IMR-90 (cell line): ENCODE measurements at regions not wholly inside any gene's neighbourhood (a gene's known extent, or its start where the extent isn't known, plus 50 kb on each side); places are given as distances from the start of the nearest gene placed in this dataset.

ENCODE experiments used
- BHLHE40 ChIP-seq: fragments of 150-350 bp; IDR thresholded peaks from 2 replicates; pipeline ENCODE4 v1.6.1; 2016; ENCODE audit warnings: mild to moderate bottlenecking, low read depth, low read length
- CEBPB ChIP-seq: IDR thresholded peaks from 2 replicates; pipeline ENCODE4 v1.6.1; 2012; ENCODE audit warnings: low read depth, low read length, improper control_type of control experiment
- CHD1 ChIP-seq: IDR thresholded peaks from 2 replicates; pipeline ENCODE4 v1.6.1; 2012; ENCODE audit warnings: low read depth, low read length, improper control_type of control experiment
- ELK1 ChIP-seq: fragments of 150-350 bp; IDR thresholded peaks from 2 replicates; pipeline ENCODE4 v1.6.1; 2016; ENCODE audit warnings: low read depth, mild to moderate bottlenecking, low read length, moderate library complexity, borderline replicate concordance
- MAFK ChIP-seq: IDR thresholded peaks from 2 replicates; pipeline ENCODE4 v1.6.1; 2012; ENCODE audit warnings: low read depth, low read length, improper control_type of control experiment
- MXI1 ChIP-seq: IDR thresholded peaks from 2 replicates; pipeline ENCODE4 v1.6.1; 2012; ENCODE audit warnings: low read depth, mild to moderate bottlenecking, low read length, moderate library complexity, borderline replicate concordance
- POLR2A ChIP-seq: IDR thresholded peaks from 2 replicates; pipeline ENCODE4 v1.6.1; 2012; ENCODE audit warnings: mild to moderate bottlenecking, low read depth, low read length
- RAD21 ChIP-seq: IDR thresholded peaks from 2 replicates; pipeline ENCODE4 v1.6.1; 2012; ENCODE audit warnings: low read length, improper control_type of control experiment
- RFX5 ChIP-seq: IDR thresholded peaks from 2 replicates; pipeline ENCODE4 v1.8.0; 2012; ENCODE audit warnings: low read depth, mild to moderate bottlenecking, low read length, moderate library complexity
- SMC3 ChIP-seq: fragments of 150-350 bp; IDR thresholded peaks from 2 replicates; pipeline ENCODE4 v1.6.1; 2016; ENCODE audit warnings: low read depth, mild to moderate bottlenecking, antibody characterized with exemption, low read length, moderate library complexity
- USF2 ChIP-seq: fragments of 150-350 bp; IDR thresholded peaks from 2 replicates; pipeline ENCODE4 v1.6.1; 2017; ENCODE audit warnings: mild to moderate bottlenecking, antibody characterized with exemption, low read length, low read depth
- TF ChIP-seq, protein P1 (sequence below): conservative IDR thresholded peaks from 2 replicates; pipeline ENCODE4 v1.5.1; 2012; ENCODE audit warnings: mild to moderate bottlenecking, low read depth, low read length, improper control_type of control experiment

DNA sequence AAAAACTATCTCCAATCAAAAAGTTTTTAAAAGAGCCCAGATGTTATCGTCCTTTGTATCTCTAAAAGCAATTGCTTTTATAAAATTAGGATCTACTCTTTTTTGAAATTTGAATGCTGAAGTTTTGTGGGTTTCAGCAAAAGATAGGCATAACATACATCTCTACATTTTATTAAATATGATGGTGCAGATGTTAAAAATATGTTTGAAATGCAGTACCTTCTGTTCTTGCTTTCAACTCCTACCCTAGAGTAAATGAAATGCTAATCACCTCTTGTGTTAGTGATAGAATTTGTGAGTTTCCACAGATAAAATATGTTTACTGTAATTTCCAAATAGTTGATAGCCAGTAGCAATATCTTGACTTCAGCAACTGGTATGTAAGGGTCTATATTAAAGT, 95.7 kb upstream of the VPREB1 start:
- no peak for TF ChIP-seq ELK1
- TF ChIP-seq, protein P1, sequence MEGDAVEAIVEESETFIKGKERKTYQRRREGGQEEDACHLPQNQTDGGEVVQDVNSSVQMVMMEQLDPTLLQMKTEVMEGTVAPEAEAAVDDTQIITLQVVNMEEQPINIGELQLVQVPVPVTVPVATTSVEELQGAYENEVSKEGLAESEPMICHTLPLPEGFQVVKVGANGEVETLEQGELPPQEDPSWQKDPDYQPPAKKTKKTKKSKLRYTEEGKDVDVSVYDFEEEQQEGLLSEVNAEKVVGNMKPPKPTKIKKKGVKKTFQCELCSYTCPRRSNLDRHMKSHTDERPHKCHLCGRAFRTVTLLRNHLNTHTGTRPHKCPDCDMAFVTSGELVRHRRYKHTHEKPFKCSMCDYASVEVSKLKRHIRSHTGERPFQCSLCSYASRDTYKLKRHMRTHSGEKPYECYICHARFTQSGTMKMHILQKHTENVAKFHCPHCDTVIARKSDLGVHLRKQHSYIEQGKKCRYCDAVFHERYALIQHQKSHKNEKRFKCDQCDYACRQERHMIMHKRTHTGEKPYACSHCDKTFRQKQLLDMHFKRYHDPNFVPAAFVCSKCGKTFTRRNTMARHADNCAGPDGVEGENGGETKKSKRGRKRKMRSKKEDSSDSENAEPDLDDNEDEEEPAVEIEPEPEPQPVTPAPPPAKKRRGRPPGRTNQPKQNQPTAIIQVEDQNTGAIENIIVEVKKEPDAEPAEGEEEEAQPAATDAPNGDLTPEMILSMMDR: no peak
- TF ChIP-seq POLR2A: no peak
- no peak for TF ChIP-seq CHD1
- TF ChIP-seq MXI1: no peak
- TF ChIP-seq MAFK: no peak
- no peak for TF ChIP-seq USF2
- no peak for TF ChIP-seq RAD21
- TF ChIP-seq RFX5: no peak
- TF ChIP-seq CEBPB: no peak
- no peak for TF ChIP-seq BHLHE40
- TF ChIP-seq SMC3: no peak
